ENCODE measurements at regions not wholly inside any gene's neighbourhood (a gene's known extent, or its start where the extent isn't known, plus 50 kb on each side); places are given as distances from the start of the nearest gene placed in this dataset.

DNA sequence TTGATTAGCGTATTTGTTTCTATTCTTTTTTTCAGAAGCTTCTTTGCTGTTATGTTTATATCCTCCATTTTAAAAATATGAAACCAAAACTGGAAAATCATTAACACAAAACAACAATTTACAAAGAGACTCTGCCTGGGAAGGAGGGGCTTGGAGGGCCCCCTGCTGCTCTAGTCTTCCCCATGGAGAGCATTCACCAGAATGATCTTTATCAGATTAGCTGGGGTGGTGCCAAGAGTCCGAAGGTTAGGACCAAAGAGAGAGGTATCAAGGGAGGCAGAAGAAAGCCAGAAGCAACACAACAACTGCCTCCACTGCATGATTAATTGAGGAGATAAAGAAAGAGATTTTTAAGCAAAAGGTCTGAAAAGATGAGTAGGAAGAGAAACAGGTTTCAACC is 218.6 kb downstream of the IRS1 start:
- no peaks in the 10 kb centered on the region for H3K27me3 ChIP-seq (ENCODE audit: low read depth)
- no peaks in the 10 kb centered on the region for H3K9me3 ChIP-seq
- no peaks in the 10 kb centered on the region for H3K36me3 ChIP-seq
- H3K4me1 ChIP-seq, result no peaks in the 10 kb centered on the region
- H3K4me3 ChIP-seq, result no peak overlapping the region
- no peak for ATAC-seq
- DNase-seq, result no peak
- no peak overlapping the region for H3K27ac ChIP-seq
- TF ChIP-seq, protein P1, sequence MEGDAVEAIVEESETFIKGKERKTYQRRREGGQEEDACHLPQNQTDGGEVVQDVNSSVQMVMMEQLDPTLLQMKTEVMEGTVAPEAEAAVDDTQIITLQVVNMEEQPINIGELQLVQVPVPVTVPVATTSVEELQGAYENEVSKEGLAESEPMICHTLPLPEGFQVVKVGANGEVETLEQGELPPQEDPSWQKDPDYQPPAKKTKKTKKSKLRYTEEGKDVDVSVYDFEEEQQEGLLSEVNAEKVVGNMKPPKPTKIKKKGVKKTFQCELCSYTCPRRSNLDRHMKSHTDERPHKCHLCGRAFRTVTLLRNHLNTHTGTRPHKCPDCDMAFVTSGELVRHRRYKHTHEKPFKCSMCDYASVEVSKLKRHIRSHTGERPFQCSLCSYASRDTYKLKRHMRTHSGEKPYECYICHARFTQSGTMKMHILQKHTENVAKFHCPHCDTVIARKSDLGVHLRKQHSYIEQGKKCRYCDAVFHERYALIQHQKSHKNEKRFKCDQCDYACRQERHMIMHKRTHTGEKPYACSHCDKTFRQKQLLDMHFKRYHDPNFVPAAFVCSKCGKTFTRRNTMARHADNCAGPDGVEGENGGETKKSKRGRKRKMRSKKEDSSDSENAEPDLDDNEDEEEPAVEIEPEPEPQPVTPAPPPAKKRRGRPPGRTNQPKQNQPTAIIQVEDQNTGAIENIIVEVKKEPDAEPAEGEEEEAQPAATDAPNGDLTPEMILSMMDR (IDR thresholded peaks at IDR 0.05), result no peak
- intact Hi-C loops (cut with DNase I), result no loop called here

DNA sequence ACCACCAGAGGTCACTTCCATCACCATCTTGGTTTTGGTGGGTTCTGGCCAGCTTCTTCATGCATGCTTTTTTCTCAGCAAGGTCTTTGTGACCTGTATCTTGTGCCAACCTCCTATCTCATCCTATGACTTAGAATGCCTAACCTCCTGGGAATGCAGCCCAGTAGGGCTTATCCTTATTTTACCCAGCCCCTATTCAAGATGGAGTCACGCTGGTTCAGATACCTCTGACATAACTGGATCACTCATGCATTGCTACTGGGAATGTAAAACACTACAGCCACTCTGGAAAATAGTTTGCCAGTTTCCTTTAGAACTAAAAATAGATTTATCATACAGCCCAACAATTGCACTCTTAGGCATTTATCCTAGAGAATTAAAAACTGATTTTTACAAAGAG is 219.2 kb downstream of the IRS1 start:
- H3K4me1 ChIP-seq, result no peaks in the 10 kb centered on the region
- no peaks in the 10 kb centered on the region for H3K9me3 ChIP-seq
- DNase-seq (no peak), ATAC-seq (no peak)
- H3K27ac ChIP-seq, result no peak overlapping the region
- H3K4me3 ChIP-seq, result no peak overlapping the region
- no peaks in the 10 kb centered on the region for H3K27me3 ChIP-seq (ENCODE audit: low read depth)
- intact Hi-C loops (cut with DNase I), result no loop called here
- TF ChIP-seq, protein P1 (IDR thresholded peaks at IDR 0.05), result no peak
- H3K36me3 ChIP-seq, result no peaks in the 10 kb centered on the region

DNA sequence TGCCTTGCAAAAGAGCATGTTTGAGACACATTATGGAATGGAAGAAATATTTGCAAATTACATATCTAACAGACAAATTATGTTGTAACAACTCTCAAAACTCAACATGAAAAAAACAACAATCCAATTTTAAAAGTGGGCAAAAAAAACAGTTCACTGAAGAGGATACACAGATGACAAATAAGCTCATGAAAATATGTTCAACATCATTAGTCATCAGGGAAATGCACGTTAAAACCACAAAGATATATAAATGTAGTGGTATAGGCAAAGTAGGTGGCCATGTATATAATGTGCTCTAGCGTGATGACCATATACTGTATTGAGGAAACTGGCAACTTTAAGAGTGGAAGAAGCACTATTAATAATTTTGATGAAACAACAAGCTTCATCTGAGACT is 220.1 kb downstream of the IRS1 start:
- Histone ChIP-seq H3K27me3 (ENCODE audit: low read depth) (no peaks in the 10 kb centered on the region), H3K36me3 (no peaks in the 10 kb centered on the region), H3K27ac (no peak overlapping the region), H3K4me1 (no peaks in the 10 kb centered on the region), H3K4me3 (no peak overlapping the region), H3K9me3 (no peaks in the 10 kb centered on the region)
- DNase-seq, result no peak
- no peak for ATAC-seq
- TF ChIP-seq, protein P1 (IDR thresholded peaks at IDR 0.05), result no peak
- intact Hi-C loops (cut with DNase I), result no loop called here

DNA sequence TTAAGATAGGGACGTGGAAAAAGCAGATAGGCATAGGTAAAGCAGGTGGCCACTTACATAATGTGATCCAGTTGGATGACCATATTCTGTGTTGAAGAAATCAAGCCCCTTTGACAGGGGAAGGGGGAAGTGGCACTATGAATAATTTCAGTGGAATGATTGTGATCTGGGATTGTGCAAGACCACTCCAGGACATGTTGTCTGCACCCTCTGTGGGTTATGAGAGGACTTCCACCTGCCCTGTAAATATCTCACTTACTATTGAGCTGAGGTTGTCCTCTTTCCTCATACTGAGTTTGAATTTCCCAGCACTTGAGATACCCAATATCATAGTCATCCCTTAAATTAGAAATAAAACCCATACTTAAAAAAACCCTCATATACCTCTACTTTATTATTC is 220.7 kb downstream of the IRS1 start:
- TF ChIP-seq, protein P1 (IDR thresholded peaks at IDR 0.05), result no peak
- H3K4me1 ChIP-seq, result no peaks in the 10 kb centered on the region
- ATAC-seq, result peak; percentile 72 to 74
- no peak for DNase-seq
- H3K4me3 ChIP-seq, result no peak overlapping the region
- intact Hi-C loops (cut with DNase I), result no loop called here
- no peaks in the 10 kb centered on the region for H3K9me3 ChIP-seq
- H3K27me3 ChIP-seq (ENCODE audit: low read depth), result no peaks in the 10 kb centered on the region
- no peaks in the 10 kb centered on the region for H3K36me3 ChIP-seq
- no peak overlapping the region for H3K27ac ChIP-seq

DNA sequence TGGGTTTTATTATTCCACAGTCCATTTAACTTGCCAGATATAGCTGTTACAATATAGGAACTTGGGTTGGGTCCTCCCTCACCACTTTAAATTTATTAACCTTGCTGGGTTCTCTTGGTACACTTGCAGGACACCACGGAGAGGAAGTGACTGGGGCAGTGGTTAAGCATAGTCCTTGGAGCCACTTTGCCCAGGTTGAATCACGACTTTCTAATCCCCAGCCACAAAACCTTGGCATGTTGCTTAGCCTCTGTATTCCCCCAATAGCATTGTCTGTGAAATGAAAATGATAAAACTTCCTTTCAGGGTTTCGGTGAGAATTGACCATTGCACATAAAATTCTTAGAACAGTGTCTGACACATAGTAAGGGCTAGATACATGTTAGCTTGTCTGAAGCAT is 221.2 kb downstream of the IRS1 start:
- DNase-seq, result no peak
- no peaks in the 10 kb centered on the region for H3K27me3 ChIP-seq (ENCODE audit: low read depth)
- no peaks in the 10 kb centered on the region for H3K36me3 ChIP-seq
- peak in 1 of 2 donors; percentile 11 for ATAC-seq
- H3K4me3 ChIP-seq, result no peak overlapping the region
- intact Hi-C loops (cut with DNase I), result no loop called here
- H3K9me3 ChIP-seq, result no peaks in the 10 kb centered on the region
- no peak overlapping the region for H3K27ac ChIP-seq
- no peaks in the 10 kb centered on the region for H3K4me1 ChIP-seq
- TF ChIP-seq, protein P1 (IDR thresholded peaks at IDR 0.05), result no peak

DNA sequence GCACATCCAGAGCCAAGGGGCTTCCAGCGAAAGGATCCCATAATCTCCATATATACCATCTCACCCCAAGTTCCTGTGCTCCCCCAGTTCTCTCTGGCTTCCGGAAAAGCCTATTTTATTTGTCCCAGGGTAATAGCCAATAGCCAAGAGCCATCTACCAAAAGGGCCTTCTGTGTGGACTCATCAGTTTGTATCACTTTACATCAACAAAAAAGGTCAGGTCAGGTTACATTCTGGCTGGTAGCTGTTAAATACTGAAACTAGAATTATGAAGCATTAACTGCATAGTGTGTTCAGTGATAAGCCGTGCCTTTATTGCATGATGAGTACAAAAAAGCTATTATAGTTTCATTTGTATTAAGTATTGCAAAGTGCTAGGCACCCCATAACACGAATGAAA is 223.7 kb downstream of the IRS1 start:
- Histone ChIP-seq H3K4me3 (no peak overlapping the region), H3K36me3 (no peaks in the 10 kb centered on the region), H3K27ac (no peak overlapping the region), H3K9me3 (no peaks in the 10 kb centered on the region), H3K27me3 (ENCODE audit: low read depth) (no peaks in the 10 kb centered on the region), H3K4me1 (no peaks in the 10 kb centered on the region)
- no peak for DNase-seq
- intact Hi-C loops (cut with DNase I), result no loop called here
- ATAC-seq, result no peak
- TF ChIP-seq, protein P1 (IDR thresholded peaks at IDR 0.05), result no peak
